Astrocyte (in vitro differentiated cells and primary cell): ENCODE measurements at regions not wholly inside any gene's neighbourhood (a gene's known extent, or its start where the extent isn't known, plus 50 kb on each side); places are given as distances from the start of the nearest gene placed in this dataset.

Source experiments
- DNase-seq: peaks from one replicate; pipeline ENCODE4 v3.0.0-alpha.2; 2010; ENCODE audit warnings: low read depth
- FAIRE-seq: peaks from 2 replicates; lab custom pipeline; 2011; peaks lifted over from hg19 to GRCh38; lab: Jason Lieb, UNC
- H2AFZ ChIP-seq: 2 replicates; pipeline ENCODE4 v1.6.0; 2012; ENCODE audit warnings: low read depth, low read length, inconsistent platforms
- H3K27ac ChIP-seq: 2 replicates; pipeline ENCODE4 v1.5.1; 2011; ENCODE audit warnings: low read depth, low read length, inconsistent platforms
- H3K27me3 ChIP-seq: 2 replicates; pipeline ENCODE4 v1.6.0; 2011; ENCODE audit warnings: low read length, inconsistent platforms; ENCODE audit not compliant: insufficient read depth
- H3K36me3 ChIP-seq: 2 replicates; pipeline ENCODE4 v1.5.1; 2011; ENCODE audit warnings: low read length, inconsistent platforms; ENCODE audit not compliant: insufficient read depth
- H3K4me1 ChIP-seq: 2 replicates; pipeline ENCODE4 v1.5.1; 2011; ENCODE audit warnings: low read length, inconsistent platforms; ENCODE audit not compliant: insufficient read depth
- H3K4me2 ChIP-seq: 2 replicates; pipeline ENCODE4 v1.6.0; 2012; ENCODE audit warnings: low read length, inconsistent platforms
- H3K4me3 ChIP-seq: 2 replicates; pipeline ENCODE4 v1.5.1; 2011; ENCODE audit warnings: low read depth, mild to moderate bottlenecking, low read length, inconsistent platforms; ENCODE audit not compliant: insufficient read depth
- H3K79me2 ChIP-seq: 2 replicates; pipeline ENCODE4 v1.6.0; 2012; ENCODE audit warnings: mild to moderate bottlenecking, low read length, inconsistent platforms; ENCODE audit not compliant: insufficient read depth
- H3K9ac ChIP-seq: 2 replicates; pipeline ENCODE4 v1.6.0; 2012; ENCODE audit warnings: mild to moderate bottlenecking, low read length, inconsistent platforms
- H3K9me3 ChIP-seq: 2 replicates; pipeline ENCODE4 v1.5.1; 2012; ENCODE audit warnings: low read depth, mild to moderate bottlenecking, low read length, inconsistent platforms; ENCODE audit not compliant: insufficient read depth
- H4K20me1 ChIP-seq: 2 replicates; pipeline ENCODE4 v1.6.0; 2012; ENCODE audit warnings: low read length, inconsistent platforms; ENCODE audit not compliant: insufficient read depth
- H3K27ac Mint-ChIP-seq: one replicate; pipeline ENCODE4 v1.8.0; 2021; ENCODE audit warnings: mild to moderate bottlenecking, mixed read lengths; ENCODE audit not compliant: unreplicated experiment
- H3K27me3 Mint-ChIP-seq: one replicate; pipeline ENCODE4 v1.8.0; 2021; ENCODE audit warnings: low read depth, mixed read lengths; ENCODE audit not compliant: unreplicated experiment
- H3K36me3 Mint-ChIP-seq: one replicate; pipeline ENCODE4 v1.8.0; 2021; ENCODE audit warnings: low read depth, mixed read lengths; ENCODE audit not compliant: unreplicated experiment
- H3K4me1 Mint-ChIP-seq: one replicate; pipeline ENCODE4 v1.8.0; 2021; ENCODE audit warnings: low read depth, mixed read lengths; ENCODE audit not compliant: unreplicated experiment
- H3K4me3 Mint-ChIP-seq: one replicate; pipeline ENCODE4 v1.8.0; 2021; ENCODE audit warnings: mild to moderate bottlenecking, moderate library complexity, mixed read lengths; ENCODE audit not compliant: unreplicated experiment
- H3K9me3 Mint-ChIP-seq: one replicate; pipeline ENCODE4 v1.8.0; 2021; ENCODE audit warnings: mild to moderate bottlenecking, mixed read lengths; ENCODE audit not compliant: unreplicated experiment
- CTCF ChIP-seq: IDR thresholded peaks from 2 replicates; pipeline ENCODE4 v1.5.1; 2011; ENCODE audit warnings: low read depth, mild to moderate bottlenecking, inconsistent platforms, low read length, moderate library complexity; ENCODE audit not compliant: insufficient read depth
- EZH2 ChIP-seq: IDR thresholded peaks from 2 replicates; pipeline ENCODE4 v1.6.1; 2012; ENCODE audit warnings: mild to moderate bottlenecking, low read length, inconsistent platforms; ENCODE audit not compliant: insufficient read depth

- no peaks in the 10 kb centered on the region for H3K4me1 ChIP-seq
- TF ChIP-seq EZH2, result no peak
- no peak for TF ChIP-seq CTCF
- H3K27me3 ChIP-seq, result no peaks in the 10 kb centered on the region
- H3K9ac ChIP-seq, result no peak overlapping the region
- Mint-ChIP-seq H3K9me3 (no peaks in the 10 kb centered on the region), H3K27ac (no peak overlapping the region), H3K4me3 (no peak overlapping the region), H3K36me3 (no peaks in the 10 kb centered on the region), H3K4me1 (peaks cover 10% of the 10 kb centered on the region), H3K27me3 (peaks cover 9% of the 10 kb centered on the region)
- no peak overlapping the region for H2AFZ ChIP-seq
- no peaks in the 10 kb centered on the region for H3K9me3 ChIP-seq
- no peak overlapping the region for H3K4me3 ChIP-seq
- no peaks in the 10 kb centered on the region for H3K36me3 ChIP-seq
- no peak for FAIRE-seq
- no peak for DNase-seq
- no peaks in the 10 kb centered on the region for H4K20me1 ChIP-seq
- H3K79me2 ChIP-seq, result no peaks in the 10 kb centered on the region
- H3K4me2 ChIP-seq, result no peak overlapping the region
- no peak overlapping the region for H3K27ac ChIP-seq
Measured at GRCh38 chr11:129319201-129319600, 56.4 kb upstream of the BARX2 start.

- no peaks in the 10 kb centered on the region for H3K36me3 ChIP-seq
- H3K4me1 ChIP-seq, result no peaks in the 10 kb centered on the region
- TF ChIP-seq CTCF, result no peak
- no peak for TF ChIP-seq EZH2
- Mint-ChIP-seq H3K9me3 (no peaks in the 10 kb centered on the region), H3K36me3 (no peaks in the 10 kb centered on the region), H3K4me1 (peaks cover 16% of the 10 kb centered on the region), H3K27ac (no peak overlapping the region), H3K4me3 (no peak overlapping the region), H3K27me3 (peaks cover 9% of the 10 kb centered on the region)
- H3K79me2 ChIP-seq, result no peaks in the 10 kb centered on the region
- H3K27ac ChIP-seq, result no peak overlapping the region
- FAIRE-seq (no peak), DNase-seq (no peak)
- H2AFZ ChIP-seq, result no peak overlapping the region
- H4K20me1 ChIP-seq, result no peaks in the 10 kb centered on the region
- no peak overlapping the region for H3K9ac ChIP-seq
- no peaks in the 10 kb centered on the region for H3K9me3 ChIP-seq
- H3K4me3 ChIP-seq, result no peak overlapping the region
- no peak overlapping the region for H3K4me2 ChIP-seq
- no peaks in the 10 kb centered on the region for H3K27me3 ChIP-seq
Measured at GRCh38 chr11:129317571-129317970, 58.1 kb upstream of the BARX2 start.

- Histone ChIP-seq H3K79me2 (no peaks in the 10 kb centered on the region), H2AFZ (no peak overlapping the region), H4K20me1 (no peaks in the 10 kb centered on the region), H3K27ac (no peak overlapping the region), H3K27me3 (no peaks in the 10 kb centered on the region), H3K36me3 (no peaks in the 10 kb centered on the region), H3K4me3 (no peak overlapping the region), H3K9ac (no peak overlapping the region), H3K9me3 (no peaks in the 10 kb centered on the region), H3K4me1 (no peaks in the 10 kb centered on the region), H3K4me2 (no peak overlapping the region)
- Mint-ChIP-seq H3K27ac (no peak overlapping the region), H3K4me1 (peaks cover 17% of the 10 kb centered on the region), H3K27me3 (peaks cover 7% of the 10 kb centered on the region), H3K36me3 (no peaks in the 10 kb centered on the region), H3K9me3 (no peaks in the 10 kb centered on the region), H3K4me3 (no peak overlapping the region)
- TF ChIP-seq EZH2 (no peak), CTCF (no peak)
- DNase-seq (no peak), FAIRE-seq (no peak)
Measured at GRCh38 chr11:129316781-129317180, 58.9 kb upstream of the BARX2 start.
